Germinal center (tissue), 1 donor: ENCODE measurements at regions not wholly inside any gene's neighbourhood (a gene's known extent, or its start where the extent isn't known, plus 50 kb on each side); places are given as distances from the start of the nearest gene placed in this dataset.
"Not testable (repeated sequence)": the region's sequence is repeated elsewhere in the genome, so short reads cannot be mapped to it uniquely, and the experiment has no call there.

Experiments used
- DNase-seq: peaks from one replicate; pipeline ENCODE4 v3.0.0; 2012; ENCODE audit warnings: mixed read lengths, low spot score

DNA sequence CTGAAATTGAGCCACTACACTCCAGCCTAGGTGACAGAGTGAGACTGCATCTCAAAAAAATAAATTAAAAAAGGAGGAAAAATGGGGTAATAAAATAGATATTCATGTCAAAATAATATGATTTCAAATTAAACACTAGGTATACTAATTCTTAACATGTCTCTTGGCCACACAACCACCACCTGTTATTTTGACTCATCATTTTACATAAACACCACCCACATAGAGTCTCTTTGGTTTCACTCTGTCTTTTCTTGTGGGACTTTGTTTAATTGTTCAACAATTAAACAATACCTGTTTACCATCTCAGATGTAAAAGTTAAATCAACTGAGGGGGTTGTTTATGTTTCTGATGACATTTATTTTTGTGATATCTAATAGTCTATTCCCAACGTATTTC lies 476.8 kb upstream of the ADGRB3 start:
- no peak for DNase-seq

DNA sequence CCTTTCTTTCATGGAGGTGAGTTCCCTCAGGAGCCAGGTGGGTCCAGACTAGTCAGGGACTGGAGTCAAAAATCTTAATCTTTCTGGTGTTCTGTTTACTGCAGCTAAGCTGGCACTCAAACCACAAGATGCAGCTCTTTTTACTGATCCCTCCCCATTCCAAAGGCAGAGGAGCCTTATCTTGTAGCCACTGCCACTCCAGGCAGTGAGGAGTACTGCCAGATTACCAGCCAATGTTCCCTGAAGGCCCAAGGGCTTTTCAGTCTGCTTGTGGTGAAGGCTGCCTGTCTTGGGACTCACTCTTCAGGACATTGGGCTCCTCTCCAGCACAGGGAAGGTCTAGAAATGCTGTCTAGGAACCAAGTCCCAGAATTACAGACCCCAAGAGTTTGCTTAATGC lies 490.4 kb upstream of the ADGRB3 start:
- no peak for DNase-seq

DNA sequence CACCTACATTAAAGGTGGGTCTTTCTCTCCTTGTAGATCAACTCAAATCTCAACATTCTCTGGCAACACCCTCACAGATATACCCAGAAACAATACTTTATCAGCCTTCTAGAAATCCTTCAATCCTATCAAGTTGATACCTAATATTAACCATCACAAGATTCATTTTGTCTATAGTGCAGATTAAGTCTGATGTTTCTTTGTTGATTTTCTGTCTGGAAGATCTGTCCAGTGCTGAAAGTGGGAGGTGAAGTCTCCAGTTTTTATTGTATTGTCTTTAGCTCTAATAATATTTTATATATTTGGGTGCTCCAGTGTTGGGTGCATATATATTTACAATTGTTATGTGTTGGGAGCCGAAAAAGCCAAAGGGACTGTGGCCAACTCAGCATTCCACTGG lies 493.9 kb upstream of the ADGRB3 start:
- DNase-seq, result no peak

DNA sequence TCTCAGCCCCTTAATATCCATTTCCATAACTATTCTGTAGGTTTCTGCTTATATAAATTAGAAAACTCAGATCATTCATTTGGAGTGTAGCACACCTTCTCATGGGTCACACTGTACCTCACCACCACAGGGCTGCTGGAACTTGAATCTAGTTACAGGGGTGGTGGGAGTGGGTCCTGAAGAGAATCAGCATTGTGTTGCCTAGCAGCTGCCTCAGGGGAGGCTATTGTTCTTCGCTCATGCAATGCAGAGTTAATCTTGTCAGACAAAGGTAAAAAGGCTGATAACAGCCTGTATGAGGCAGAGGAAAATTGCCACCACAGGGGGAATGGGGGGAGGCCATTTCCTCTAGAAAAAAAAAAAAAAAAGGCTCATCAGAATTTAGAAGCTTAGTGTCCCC lies 496.0 kb upstream of the ADGRB3 start:
- no peak for DNase-seq

DNA sequence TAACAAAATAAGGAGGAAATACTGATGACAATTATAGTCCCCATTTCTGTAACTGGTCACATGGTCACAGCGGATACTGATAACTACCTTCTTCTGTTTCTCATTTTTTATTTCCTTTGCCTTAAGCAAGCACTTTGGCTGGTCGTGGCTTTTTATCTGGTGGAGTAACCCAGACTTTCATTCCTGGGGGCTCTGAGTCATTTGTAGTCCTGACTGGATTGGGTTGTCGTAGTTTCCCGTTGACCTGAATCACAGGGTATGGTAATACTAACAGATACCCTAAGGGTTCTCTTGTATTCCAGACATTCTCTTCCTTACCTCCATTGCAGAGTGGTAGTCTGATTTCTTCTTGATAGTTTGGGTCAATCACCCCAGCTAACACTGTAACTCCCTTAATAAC lies 500.3 kb upstream of the ADGRB3 start:
- DNase-seq, result no peak

DNA sequence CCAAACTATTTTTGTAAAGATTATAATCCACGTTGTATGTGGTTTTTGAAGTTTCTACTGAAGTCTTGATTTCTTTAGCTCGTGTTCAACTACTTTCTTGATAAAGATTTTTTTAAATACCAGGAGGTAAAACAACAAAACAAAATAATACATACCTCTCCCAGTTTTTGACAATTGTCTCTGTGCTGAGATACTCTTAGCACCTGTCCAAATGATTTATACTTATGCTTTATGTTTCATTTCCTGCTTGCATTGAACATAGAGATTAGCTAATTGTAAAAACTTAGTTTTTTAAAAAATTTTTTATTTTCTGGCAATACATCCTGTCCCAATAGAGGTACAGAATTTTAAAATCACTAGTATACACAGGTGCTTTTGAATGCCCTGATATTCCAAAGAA lies 506.9 kb upstream of the ADGRB3 start:
- no peak for DNase-seq

DNA sequence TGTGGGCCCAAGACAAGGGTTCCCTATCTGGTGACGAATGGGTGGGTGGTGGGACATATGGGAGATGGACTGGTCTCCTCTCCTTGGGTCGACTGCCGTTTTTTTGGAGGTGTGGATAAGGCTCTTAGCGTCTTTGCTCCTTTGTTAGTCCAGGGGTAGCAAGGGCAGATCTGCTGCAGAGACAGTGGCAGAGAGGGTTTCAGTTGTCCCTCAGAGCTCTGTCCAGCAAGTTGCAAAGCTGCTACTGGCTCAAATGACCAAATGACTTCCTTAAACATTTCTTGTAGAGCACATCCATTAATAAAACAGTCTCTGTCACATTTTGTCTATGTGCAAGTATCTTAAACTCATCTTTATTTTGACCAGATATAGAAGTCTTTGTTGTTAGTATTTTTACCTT lies 508.0 kb upstream of the ADGRB3 start:
- DNase-seq, result no peak

DNA sequence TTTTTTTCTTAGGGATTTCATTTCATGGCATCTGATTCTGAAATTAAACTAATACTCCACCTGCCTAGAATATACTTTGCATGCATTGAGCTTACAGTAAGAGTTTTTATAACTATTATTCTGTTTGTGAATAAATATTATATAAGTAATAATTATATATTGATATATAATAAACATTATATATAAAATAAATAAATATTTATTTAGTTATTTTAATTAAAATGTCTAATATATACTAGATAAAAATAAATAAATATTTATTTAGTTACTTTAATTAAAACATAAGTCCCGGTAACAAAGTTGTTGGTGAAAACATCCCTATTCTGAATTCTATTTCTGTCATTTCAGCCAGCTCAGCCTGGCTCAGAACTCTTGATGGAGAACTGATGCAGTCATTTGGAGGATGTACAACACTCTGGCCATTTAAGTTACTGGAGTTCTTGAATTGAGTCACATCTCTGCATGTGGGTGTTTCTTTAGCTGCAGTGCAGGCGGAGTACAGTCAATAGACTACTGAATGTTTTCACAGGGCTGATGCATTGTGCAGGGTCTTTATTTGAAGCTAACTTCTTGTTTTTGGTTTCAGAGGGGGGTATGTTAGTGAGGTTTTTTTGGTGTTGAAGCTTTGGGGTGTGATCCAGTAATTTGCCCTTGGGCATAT lies 508.9 kb upstream of the ADGRB3 start:
- DNase-seq, result no peak

DNA sequence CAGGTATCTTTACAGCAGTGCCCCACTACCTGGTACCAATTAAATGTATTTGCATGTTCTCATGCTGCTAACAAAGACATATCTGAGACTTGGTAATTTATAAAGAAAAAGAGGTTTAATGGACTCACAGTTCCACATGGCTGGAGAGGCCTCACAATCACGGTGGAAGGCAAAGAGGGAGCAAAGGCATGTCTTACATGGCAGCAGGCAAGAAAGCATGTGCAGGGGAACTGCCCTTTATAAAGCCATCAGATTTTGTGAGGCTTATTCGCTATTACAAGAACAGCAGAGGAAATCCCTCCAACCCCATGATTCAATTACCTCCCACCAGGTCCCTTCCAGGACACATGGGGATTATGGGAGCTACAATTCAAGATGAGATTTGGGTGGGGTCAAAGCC lies 512.1 kb upstream of the ADGRB3 start:
- DNase-seq, result not testable (repeated sequence)

DNA sequence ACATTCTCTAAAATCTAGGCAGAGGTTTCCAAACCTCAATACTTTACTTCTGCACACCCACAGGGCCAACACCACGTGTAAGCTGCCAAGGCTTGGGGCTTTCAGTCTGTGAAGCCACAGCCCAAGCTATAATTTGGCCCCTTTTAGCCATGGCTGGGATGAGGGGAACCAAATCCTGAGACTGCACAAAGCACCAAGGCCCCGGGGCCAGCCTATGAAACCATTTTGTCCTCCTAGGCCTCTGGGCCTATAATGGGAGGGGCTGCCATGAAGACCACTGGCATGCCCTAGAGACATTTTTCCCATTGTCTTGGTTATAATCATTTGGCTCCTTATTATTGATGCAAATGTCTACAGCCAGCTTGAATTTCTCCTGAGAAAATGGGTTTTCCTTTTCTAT lies 513.0 kb upstream of the ADGRB3 start:
- no peak for DNase-seq

DNA sequence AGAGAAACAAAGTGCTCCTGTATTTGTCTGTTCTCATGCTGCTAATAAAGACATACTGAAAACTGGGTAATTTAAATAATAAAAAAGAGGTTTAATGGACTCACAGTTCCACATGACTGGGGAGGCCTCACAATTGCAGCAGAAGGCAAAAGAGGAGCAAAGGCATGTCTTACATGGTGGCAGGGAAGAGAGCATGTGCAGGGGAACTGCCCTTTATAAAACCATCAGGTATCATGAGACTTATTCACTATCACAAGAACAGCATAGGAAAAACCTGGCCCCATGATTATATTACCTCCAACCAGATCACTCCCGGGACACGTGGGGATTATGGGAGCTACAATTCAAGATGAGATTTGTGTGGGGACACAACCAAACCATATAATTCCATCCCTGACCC lies 514.1 kb upstream of the ADGRB3 start:
- DNase-seq, result not testable (repeated sequence)

DNA sequence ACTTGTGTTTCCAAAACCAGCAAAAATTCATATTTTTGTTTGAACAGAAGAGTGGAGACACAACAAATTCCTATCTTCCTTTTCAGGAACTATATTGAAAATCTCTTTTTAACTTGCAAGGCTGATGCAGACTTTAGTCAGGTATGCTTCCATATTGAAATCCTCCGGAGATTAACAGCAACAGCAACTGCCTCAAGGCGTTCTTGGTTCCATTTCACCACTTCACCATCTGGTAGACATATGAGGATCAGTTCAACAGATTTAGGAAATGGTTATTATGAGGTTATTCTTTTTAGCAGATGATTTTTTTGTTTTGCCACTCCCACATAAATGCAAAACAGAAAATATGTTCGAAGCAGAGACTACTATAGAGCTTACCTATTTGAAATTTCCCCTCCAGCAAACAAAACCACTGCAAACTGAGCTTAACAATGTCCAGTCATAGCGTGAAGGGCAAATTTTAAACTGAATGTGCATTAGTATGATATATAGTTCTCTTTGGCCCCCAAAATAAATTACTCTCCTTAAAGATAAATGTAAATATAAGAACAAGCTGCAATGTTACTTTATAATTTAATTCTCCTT lies 520.5 kb upstream of the ADGRB3 start:
- DNase-seq, result no peak

DNA sequence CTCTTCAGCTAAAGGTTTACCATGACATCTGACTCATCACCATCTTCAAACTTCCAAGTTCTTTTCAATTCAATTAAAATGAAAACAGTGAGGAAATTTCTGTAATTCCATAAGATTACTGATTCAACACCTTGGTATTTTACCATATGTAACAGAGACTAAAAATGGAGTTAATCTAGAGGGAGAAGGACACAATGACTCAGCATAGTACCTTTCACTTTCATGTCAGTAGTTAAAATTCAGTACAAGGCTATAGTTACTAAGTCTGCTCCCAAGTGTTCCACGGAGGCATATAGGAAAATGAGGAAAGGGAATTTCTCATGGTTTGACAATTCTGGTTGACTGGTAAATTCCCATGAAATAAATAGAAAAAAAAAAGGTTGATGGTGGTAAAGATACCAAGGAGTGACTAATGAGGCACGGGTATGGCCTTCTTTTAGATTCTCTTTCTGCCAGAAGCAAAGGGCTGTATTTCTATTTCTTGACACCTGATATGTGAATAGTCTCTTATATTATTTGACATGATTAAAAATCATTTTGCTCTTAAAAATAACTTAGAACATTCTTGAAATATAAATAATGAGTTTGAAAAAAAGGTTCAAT lies 526.7 kb upstream of the ADGRB3 start:
- DNase-seq, result no peak

DNA sequence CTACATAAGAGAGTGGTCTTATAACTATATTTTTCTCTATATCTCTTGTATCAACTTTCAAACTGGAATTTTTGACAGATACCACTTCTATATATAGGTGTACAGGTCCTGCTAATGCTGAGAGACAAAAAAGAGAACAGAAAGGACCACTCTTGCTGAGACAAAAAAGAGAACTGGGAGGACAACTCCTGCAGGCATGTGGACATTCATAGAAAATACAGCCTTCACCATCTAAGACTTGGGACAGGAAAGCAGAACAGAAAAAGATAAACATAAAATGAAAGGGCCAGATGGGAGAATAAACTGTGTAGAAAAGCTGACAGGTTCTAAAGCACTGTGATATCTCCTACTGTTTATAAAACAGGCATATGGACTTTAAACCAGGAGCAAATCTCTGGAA lies 541.0 kb upstream of the ADGRB3 start:
- no peak for DNase-seq

DNA sequence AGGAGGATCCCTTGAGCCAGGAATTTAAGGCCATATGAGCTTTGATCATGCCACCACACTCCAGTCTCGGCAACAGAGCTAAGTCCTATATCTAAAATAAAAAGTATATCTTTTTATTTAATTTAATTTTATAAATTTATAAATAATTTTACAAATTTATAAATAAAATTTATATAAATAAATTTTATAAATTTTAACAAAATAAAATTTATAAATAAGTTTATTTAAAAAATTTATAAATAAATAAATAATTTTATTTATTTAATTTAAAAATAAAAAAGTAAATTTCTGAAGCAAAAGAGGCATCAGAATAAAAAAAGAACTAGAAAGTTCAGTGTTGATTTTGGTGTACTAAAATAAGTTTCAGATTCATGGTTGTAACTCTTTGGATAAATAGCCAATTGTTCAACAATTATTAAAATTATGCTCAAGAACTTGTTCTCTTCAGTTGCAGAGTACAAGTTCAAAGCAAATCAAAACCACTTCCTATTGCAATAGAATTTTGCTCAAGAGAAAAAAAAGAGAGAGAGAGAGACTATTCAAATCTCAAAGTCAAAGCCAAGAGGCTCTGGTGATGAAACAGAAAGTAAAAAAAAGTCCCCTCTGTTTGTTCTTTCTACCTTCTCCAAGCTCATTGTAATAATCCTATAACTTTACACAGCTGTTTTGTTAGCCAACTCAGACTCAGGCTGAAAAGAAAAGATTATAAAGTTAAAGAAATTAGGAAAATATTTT lies 547.5 kb upstream of the ADGRB3 start:
- no peak for DNase-seq

DNA sequence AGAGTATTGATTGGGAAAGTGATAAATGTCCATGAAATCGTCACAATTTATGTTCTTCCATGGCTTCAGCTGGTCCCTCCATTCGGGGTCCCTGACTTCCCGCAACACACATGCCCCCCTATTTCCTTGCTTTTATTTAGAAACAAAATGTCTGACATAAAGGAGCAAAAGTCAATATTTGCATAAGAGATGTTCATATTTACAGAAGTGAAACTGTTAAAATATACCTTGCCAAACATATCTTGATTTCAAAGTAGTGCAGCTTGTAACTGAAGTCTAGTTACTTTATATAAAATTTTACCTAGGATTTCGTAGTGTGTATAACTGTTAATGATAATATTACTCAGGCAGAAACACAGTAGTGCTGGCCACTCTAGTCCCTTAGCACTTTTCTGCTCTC lies 548.9 kb upstream of the ADGRB3 start:
- no peak for DNase-seq

DNA sequence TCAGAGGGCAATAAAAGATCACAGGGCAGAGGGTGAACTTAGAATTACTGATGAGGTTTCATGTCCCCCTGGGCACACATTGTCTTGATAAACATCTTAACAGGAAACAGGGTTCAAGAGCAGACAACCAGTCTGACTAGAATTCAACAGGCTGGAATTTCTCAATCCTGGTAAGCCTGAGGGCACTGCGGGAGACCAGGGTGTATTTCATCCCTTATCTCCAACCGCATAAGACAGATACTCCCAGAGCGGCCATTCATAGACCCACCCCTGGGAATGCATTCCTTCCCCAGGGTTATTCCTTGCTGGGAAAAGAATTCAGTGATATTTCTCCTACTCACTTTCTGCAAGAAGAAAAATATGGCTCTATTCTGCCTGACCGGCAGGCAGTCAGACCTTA lies 549.5 kb upstream of the ADGRB3 start:
- DNase-seq, result not testable (repeated sequence)

DNA sequence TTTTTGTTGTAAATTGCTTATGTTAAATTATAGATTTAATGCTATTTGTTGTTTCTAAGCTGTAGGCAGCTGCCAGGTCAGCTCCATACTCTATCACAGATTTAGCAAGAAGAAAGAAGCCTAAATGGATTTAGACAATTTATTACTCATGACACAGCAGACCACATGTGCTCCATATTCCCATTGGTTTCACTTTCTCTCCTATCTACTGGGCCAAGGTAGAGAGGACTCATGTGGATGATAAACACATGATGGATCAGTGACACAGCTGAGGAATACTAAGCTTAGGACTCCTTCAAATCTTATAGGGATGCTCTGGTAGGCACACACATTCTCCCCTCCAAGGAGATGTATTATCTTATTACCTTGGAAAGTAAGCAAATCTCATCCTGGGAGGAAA lies 553.0 kb upstream of the ADGRB3 start:
- no peak for DNase-seq

DNA sequence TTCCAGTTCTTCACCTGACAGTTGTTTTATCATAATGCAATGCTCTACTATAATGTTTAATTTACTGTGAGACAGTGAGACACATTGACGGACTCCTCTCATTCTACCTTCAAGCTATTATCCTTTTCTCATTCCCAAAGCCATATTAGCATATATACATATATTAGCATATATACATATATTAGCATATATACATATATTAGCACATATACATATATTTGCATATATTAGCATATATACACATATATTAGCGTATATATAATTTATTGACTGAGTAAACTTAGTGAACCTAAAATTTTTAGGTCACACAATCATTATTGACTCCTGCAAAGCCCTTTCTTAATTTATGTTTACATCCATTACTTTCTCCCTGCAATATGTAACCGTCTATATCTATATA lies 555.0 kb upstream of the ADGRB3 start:
- DNase-seq, result no peak

DNA sequence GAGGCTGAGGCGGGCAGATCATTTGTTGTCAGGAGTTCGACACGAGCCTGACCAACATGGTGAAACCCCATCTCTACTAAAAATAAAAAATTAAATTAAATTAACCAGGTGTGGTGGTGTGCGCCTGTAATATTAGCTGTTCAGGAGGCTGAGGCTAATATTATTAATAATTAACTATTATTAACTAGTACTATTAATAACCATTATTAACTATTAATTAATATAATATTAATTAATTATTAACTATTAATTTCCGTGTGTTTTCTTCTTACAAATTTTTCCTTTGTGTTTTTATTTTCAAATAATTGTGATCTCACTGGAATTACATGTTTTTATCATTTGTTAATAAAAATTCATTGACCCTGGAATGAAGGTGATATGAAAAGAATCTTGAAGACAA lies 557.4 kb upstream of the ADGRB3 start:
- DNase-seq, result no peak

DNA sequence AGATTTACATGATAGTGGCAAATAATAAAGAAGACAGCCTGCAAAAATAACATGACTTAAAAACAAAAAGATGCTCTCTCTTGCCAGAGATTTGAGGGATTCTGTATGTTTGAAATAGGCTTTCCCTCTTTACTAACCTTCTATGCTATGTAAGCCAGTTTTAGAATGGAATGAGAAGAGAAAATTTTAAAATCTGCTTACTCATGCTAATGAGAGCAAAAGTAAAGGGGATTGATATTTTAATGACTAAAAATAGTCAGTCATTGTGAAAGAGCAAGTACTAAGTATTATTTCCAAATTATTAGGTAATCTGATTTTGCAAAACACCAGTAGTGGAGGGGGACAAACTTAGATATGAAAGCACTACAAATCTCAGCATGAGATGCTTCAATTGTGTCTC lies 563.3 kb upstream of the ADGRB3 start:
- no peak for DNase-seq

DNA sequence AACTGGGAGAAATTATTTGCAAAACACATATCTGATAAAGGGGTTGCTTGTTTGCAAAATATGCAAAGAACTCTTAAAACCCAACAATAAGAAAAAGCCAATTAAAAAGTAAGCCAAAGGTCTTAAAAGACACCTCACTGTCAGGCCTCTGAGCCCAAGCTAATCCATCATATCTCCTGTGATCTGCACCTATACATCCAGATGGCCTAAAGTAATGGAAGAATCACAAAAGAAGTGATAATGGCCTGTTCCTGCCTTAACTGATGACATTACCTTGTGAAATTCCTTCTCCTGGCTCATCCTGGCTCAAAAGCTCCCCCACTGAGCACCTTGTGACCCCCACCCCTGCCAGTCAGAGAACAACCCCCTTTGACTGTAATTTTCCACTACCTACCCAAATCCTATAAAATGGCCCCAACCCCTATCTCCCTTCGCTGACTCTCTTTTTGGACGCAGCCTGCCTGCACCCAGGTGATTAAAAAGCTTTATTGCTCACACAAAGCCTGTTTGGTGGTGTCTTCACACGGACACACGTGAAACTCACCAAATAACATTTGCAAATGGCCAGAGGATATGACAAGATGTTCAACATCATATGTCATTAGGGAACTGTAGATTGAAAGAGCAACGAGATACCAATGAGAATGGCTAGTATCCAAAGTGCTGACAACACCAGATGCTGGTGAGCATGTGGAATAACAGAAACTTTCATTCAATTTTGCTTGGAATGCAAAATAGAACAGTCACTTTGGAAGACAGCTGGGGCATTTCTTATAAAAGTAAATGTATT lies 565.0 kb upstream of the ADGRB3 start:
- no peak for DNase-seq

DNA sequence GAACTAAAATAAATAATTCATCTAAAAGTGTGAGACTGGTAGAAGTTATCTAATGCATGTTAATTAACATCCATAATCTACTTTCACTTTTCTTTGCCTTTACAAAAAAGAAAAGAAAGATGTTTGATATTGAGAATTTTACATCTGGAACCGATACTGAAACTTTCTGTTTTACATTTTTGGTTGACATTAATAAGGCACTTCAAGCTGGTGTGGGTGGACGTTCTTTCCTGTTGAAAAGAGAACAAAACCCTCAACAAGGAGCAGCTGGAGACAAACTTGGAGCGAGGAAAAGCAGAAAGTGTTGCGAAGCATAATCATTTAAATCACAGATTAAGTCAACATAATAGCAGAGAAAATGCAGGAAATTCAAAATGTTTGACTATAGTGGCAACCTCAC lies 575.2 kb upstream of the ADGRB3 start:
- no peak for DNase-seq
